Muscle layer of colon (tissue), 2 donors: ENCODE measurements at regions not wholly inside any gene's neighbourhood (a gene's known extent, or its start where the extent isn't known, plus 50 kb on each side); places are given as distances from the start of the nearest gene placed in this dataset.

Experiments
- H3K27ac ChIP-seq: one replicate; pipeline ENCODE4 v1.7.0; 2013; ENCODE audit warnings: low read depth, mild to moderate bottlenecking, low read length, moderate library complexity
- H3K27me3 ChIP-seq, 2 donors: one replicate each; pipeline ENCODE4 v1.7.0; 2013; ENCODE audit warnings: low read length in 2 of 2, mild to moderate bottlenecking in 2 of 2; ENCODE audit not compliant: insufficient read depth in 2 of 2, control insufficient read depth in 1 of 2
- H3K36me3 ChIP-seq: one replicate; pipeline ENCODE4 v1.7.0; 2013; ENCODE audit warnings: mild to moderate bottlenecking, low read length; ENCODE audit not compliant: insufficient read depth
- H3K4me1 ChIP-seq: one replicate; pipeline ENCODE4 v1.7.0; 2013; ENCODE audit warnings: mild to moderate bottlenecking, low read length; ENCODE audit not compliant: insufficient read depth
- H3K4me3 ChIP-seq, 2 donors: one replicate each; pipeline ENCODE4 v1.7.0; 2013; ENCODE audit warnings: low read length in 2 of 2, low read depth in 1 of 2, mild to moderate bottlenecking in 1 of 2, moderate library complexity in 1 of 2
- H3K9ac ChIP-seq: one replicate; pipeline ENCODE4 v1.7.0; 2013; ENCODE audit warnings: low read length
- H3K9me3 ChIP-seq: one replicate; pipeline ENCODE4 v1.7.0; 2013; ENCODE audit warnings: mild to moderate bottlenecking, low read length
- donor health status: abdominal sarcoma.
- donor health status: Adenocarcinoma of cecum.

GRCh38 chr2:235295831-235296230 is 198.0 kb upstream of the AGAP1 start:
- Histone ChIP-seq H3K27ac (no peak overlapping the region), H3K27me3 (no peaks in the 10 kb centered on the region), H3K4me3 (no peak overlapping the region), H3K9me3 (no peaks in the 10 kb centered on the region), H3K36me3 (no peaks in the 10 kb centered on the region), H3K9ac (no peak overlapping the region), H3K4me1 (no peaks in the 10 kb centered on the region)

- Histone ChIP-seq H3K27me3 (no peaks in the 10 kb centered on the region), H3K4me3 (no peak overlapping the region), H3K9me3 (no peaks in the 10 kb centered on the region), H3K9ac (no peak overlapping the region), H3K4me1 (no peaks in the 10 kb centered on the region), H3K36me3 (no peaks in the 10 kb centered on the region), H3K27ac (no peak overlapping the region)
These were observed 193.3 kb upstream of the AGAP1 start for GRCh38 chr2:235300368-235301201.

DNA sequence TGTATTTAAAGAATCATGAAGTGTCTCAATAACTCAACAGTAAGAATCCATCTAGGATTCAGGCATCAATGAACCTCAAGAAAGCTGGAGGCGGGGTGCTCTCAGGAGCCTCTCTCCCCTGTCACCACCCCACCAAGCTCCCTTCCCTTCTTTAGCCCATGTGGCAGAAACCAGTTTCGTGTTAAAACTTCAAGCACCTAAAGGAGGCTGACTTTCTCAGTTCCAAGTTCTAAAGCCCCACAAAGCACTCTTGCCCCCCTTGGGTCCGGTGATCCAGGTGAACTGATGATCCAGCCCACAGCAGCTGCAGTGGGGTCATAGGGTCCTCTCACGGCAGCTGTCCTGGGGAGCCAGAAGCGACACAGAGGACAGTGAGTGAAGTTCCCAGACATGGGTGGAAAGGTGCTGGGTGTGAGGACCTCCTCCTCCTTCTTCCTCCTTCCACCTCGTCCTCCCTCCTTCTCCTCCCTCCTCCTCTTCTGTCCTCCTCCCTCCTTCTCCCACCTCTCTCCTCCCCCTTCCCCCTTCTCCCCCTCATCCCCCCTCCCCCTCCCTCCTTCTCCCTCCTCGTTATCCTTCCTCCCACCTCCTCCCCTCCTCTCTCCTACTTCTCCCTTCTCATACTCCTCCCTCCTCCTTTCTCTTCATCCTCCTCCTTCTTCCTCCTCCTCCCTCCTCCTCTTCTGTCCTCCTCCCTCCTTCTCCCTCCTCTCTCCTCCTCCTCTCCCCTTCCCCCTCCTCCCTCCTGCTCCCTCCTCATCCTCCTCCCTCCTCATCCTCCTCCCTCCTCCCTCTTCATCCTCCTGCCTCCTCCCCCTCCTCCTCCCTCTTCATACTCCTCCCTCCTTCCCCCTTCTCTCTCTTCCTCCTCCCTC is 192.4 kb upstream of the AGAP1 start:
- Histone ChIP-seq H3K9ac (no peak overlapping the region), H3K4me1 (no peaks in the 10 kb centered on the region), H3K27ac (no peak overlapping the region), H3K4me3 (no peak overlapping the region), H3K36me3 (no peaks in the 10 kb centered on the region), H3K9me3 (no peaks in the 10 kb centered on the region), H3K27me3 (no peaks in the 10 kb centered on the region)

DNA sequence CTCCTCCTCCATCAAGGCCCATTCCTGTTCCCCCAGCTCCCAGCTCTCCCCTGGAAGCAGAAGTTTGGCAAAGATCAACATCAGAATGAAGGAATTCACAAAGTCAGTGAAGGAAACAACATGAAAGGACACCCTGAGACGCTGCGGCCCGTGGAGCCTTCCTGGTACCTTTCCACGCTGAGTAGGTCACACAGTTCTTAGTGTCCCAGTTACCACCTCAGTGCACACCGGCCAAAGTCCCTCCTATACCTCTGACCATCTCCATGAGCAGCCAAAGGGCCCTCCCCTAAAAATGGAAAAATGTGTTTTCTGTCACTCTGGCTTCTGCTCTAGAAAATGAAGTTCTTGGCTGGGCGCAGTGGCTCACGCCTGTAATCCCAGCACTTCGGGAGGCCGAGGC is 191.6 kb upstream of the AGAP1 start:
- Histone ChIP-seq H3K4me1 (no peaks in the 10 kb centered on the region), H3K27me3 (no peaks in the 10 kb centered on the region), H3K4me3 (no peak overlapping the region), H3K9ac (no peak overlapping the region), H3K36me3 (no peaks in the 10 kb centered on the region), H3K9me3 (no peaks in the 10 kb centered on the region), H3K27ac (no peak overlapping the region)

GRCh38 chr2:235303499-235304291 is 190.1 kb upstream of the AGAP1 start:
- H3K27me3 ChIP-seq = no peaks in the 10 kb centered on the region
- H3K27ac ChIP-seq = no peak overlapping the region
- no peak overlapping the region for H3K9ac ChIP-seq
- no peaks in the 10 kb centered on the region for H3K9me3 ChIP-seq
- no peaks in the 10 kb centered on the region for H3K4me1 ChIP-seq
- no peak overlapping the region for H3K4me3 ChIP-seq
- H3K36me3 ChIP-seq = no peaks in the 10 kb centered on the region

GRCh38 chr2:235305678-235306077 is 188.2 kb upstream of the AGAP1 start:
- no peaks in the 10 kb centered on the region for H3K36me3 ChIP-seq
- no peaks in the 10 kb centered on the region for H3K9me3 ChIP-seq
- H3K4me1 ChIP-seq = no peaks in the 10 kb centered on the region
- H3K27me3 ChIP-seq = no peaks in the 10 kb centered on the region
- H3K9ac ChIP-seq = no peak overlapping the region
- H3K4me3 ChIP-seq = no peak overlapping the region
- H3K27ac ChIP-seq = no peak overlapping the region

DNA sequence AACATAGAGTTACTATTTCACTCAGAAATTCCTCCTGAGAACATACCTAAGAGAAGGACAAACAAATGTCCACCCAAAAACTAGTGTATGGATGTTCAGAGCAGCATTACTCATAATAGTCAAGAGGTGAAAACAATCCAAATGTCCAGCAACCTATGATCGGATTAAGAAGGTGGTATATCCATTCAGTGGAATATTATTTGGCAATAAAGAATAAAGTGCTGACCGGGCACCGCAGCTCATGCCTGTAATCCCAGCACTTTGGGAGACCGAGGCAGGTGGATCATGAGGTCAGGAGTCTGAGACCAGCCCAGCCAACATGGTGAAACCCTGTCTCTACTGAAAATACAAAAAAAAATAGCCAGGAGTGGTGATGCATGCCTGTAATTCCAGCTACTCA is 182.8 kb upstream of the AGAP1 start:
- Histone ChIP-seq H3K9ac (no peak overlapping the region), H3K9me3 (no peaks in the 10 kb centered on the region), H3K27me3 (no peaks in the 10 kb centered on the region), H3K4me1 (no peaks in the 10 kb centered on the region), H3K27ac (no peak overlapping the region), H3K4me3 (no peak overlapping the region), H3K36me3 (no peaks in the 10 kb centered on the region)

DNA sequence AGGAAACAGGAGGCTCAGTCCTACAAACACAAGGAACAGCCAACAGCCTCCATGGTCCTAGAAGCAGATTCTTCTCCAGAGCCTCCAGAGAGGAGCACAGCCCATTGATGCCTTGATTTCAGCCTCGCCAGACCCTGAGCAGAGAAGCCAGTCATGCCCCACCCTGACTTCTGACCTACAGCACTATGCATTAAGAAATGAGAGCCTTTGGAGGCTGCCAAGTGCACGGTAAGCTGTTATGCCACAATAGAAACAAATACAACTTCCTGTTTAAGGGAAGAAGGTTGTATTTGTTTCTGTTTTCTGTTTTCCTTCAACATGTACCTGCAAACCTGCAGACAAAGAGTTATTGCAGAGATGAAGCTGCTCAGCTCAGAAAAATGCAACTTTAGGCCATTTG is 181.3 kb upstream of the AGAP1 start:
- Histone ChIP-seq H3K4me3 (no peak overlapping the region), H3K9me3 (no peaks in the 10 kb centered on the region), H3K27me3 (no peaks in the 10 kb centered on the region), H3K4me1 (no peaks in the 10 kb centered on the region), H3K36me3 (no peaks in the 10 kb centered on the region), H3K27ac (no peak overlapping the region), H3K9ac (no peak overlapping the region)

DNA sequence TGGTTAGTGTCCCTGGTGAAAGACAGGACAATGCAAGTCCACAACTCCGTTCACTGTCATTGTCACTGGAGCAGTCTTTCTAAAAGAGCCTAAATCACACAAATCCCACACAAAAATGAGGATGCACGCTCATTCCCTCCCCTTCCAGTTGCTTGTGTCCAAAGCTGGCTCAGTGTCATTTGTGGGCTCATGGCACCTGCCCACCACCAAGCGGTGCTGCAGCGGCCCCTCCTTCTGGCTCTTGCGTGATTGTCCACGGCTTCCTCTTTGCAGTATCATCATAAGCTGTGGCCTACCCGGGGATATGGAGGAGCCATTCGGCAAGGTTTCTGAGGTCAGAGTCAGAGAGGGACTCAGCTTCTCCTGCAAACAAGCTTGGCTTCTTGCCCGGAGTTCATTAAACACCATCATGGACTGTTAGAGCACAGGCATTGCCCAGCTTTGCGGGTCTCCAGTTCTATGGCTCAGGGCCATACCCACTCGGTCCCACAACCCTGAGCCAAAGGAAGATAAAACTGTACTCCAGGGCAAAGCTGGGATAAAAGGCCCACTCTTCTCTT is 179.4 kb upstream of the AGAP1 start:
- Histone ChIP-seq H3K27ac (no peak overlapping the region), H3K36me3 (no peaks in the 10 kb centered on the region), H3K9me3 (no peaks in the 10 kb centered on the region), H3K27me3 (no peaks in the 10 kb centered on the region), H3K9ac (no peak overlapping the region), H3K4me1 (no peaks in the 10 kb centered on the region), H3K4me3 (no peak overlapping the region)

- Histone ChIP-seq H3K4me3 (no peak overlapping the region), H3K27ac (no peak overlapping the region), H3K27me3 (no peaks in the 10 kb centered on the region), H3K9ac (no peak overlapping the region), H3K4me1 (no peaks in the 10 kb centered on the region), H3K36me3 (no peaks in the 10 kb centered on the region), H3K9me3 (no peaks in the 10 kb centered on the region)
These were observed 174.7 kb upstream of the AGAP1 start for GRCh38 chr2:235319095-235319494.

DNA sequence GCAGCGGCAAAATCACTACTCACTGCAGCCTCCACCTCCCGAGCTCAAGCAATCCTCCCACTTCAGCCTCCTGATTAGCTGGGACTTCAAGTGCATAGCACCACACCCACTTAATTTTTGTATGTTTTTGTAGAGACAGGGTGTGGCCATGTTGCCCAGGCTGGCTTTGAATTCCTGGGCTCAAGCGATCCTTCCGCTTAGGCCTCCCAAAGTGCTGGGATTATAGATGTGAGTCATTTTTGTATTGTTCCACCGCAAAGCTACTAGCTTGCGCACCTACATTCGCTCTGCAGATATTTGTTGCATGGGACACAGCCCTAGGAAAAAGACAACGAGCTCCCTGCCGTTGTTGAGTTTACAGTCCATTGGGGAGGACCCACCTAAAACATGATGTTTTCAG is 173.5 kb upstream of the AGAP1 start:
- Histone ChIP-seq H3K4me1 (no peaks in the 10 kb centered on the region), H3K27ac (no peak overlapping the region), H3K9ac (no peak overlapping the region), H3K36me3 (no peaks in the 10 kb centered on the region), H3K9me3 (no peaks in the 10 kb centered on the region), H3K4me3 (no peak overlapping the region), H3K27me3 (no peaks in the 10 kb centered on the region)
